HFF-Myc (cell line): ENCODE measurements at regions not wholly inside any gene's neighbourhood (a gene's known extent, or its start where the extent isn't known, plus 50 kb on each side); places are given as distances from the start of the nearest gene placed in this dataset.

Source experiments
- DNase-seq: peaks from one replicate; pipeline ENCODE4 v3.0.0-alpha.2; 2011; ENCODE audit warnings: low read depth; ENCODE audit errors: extremely low read depth
- H3K4me3 ChIP-seq: replicated peaks from 2 replicates; pipeline ENCODE4 v1.5.1; 2011; ENCODE audit warnings: low read depth, mild to moderate bottlenecking, control low read depth, low read length
- CTCF ChIP-seq: IDR thresholded peaks from 2 replicates; pipeline ENCODE4 v1.5.1; 2012; ENCODE audit warnings: mild to moderate bottlenecking, low read depth, low read length, control low read depth; ENCODE audit errors: missing control alignments

- no peak for TF ChIP-seq CTCF
- no peak overlapping the region for H3K4me3 ChIP-seq
- DNase-seq: no peak
These were observed 73.2 kb downstream of the MRPL36 start for GRCh38 chr5:1726469-1726865.

- DNase-seq: no peak
- TF ChIP-seq CTCF: no peak
These were observed 73.8 kb downstream of the MRPL36 start for GRCh38 chr5:1725641-1726468.

GRCh38 chr5:1724822-1725602, 74.6 kb downstream of the MRPL36 start:
- H3K4me3 ChIP-seq: no peak overlapping the region
- peak; percentile 3 for DNase-seq
- TF ChIP-seq CTCF: no peak

More at GRCh38 chr5:1725641-1726468, 73.8 kb downstream of the MRPL36 start:
- H3K4me3 ChIP-seq: no peak overlapping the region

GRCh38 chr5:1723957-1724821, 75.4 kb downstream of the MRPL36 start:
- TF ChIP-seq CTCF: no peak
- no peak overlapping the region for H3K4me3 ChIP-seq

GRCh38 chr5:1723476-1723875, 76.2 kb downstream of the MRPL36 start:
- no peak for DNase-seq
- H3K4me3 ChIP-seq: no peak overlapping the region
- no peak for TF ChIP-seq CTCF

More at GRCh38 chr5:1723957-1724821, 75.4 kb downstream of the MRPL36 start:
- no peak for DNase-seq

- no peak overlapping the region for H3K4me3 ChIP-seq
- DNase-seq: no peak
These were observed 76.8 kb downstream of the MRPL36 start for GRCh38 chr5:1722877-1723276.

More at GRCh38 chr5:1722877-1723276, 76.8 kb downstream of the MRPL36 start:
- no peak for TF ChIP-seq CTCF
